ENCODE measurements at regions not wholly inside any gene's neighbourhood (a gene's known extent, or its start where the extent isn't known, plus 50 kb on each side); places are given as distances from the start of the nearest gene placed in this dataset.

DNA sequence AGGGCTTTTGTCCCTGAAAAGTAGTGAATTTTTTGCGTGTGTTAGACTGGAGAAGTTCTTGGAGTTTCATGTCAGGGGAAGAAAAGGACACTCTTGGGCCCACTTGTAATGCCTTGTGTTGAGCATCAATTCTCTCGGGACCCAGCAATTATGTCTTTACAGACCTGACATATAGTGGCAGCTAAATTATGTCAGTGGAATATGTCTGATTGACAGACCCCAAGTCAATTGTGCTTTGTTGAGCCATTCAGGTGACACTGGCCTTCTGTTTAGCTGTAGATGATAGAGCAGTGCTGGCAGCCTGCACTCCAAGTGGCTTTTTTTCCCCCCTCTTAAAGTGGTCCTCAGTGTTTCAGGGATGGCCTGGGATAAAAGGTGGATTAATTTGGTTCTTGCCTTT is 112.1 kb upstream of the AGBL1 start:
- H3K36me3 Mint-ChIP-seq (ENCODE audit: low read depth), result peaks cover 5% of the 10 kb centered on the region
- no peak for DNase-seq
- peaks cover 26% of the 10 kb centered on the region for H3K9me3 Mint-ChIP-seq
- TF ChIP-seq, protein P1, sequence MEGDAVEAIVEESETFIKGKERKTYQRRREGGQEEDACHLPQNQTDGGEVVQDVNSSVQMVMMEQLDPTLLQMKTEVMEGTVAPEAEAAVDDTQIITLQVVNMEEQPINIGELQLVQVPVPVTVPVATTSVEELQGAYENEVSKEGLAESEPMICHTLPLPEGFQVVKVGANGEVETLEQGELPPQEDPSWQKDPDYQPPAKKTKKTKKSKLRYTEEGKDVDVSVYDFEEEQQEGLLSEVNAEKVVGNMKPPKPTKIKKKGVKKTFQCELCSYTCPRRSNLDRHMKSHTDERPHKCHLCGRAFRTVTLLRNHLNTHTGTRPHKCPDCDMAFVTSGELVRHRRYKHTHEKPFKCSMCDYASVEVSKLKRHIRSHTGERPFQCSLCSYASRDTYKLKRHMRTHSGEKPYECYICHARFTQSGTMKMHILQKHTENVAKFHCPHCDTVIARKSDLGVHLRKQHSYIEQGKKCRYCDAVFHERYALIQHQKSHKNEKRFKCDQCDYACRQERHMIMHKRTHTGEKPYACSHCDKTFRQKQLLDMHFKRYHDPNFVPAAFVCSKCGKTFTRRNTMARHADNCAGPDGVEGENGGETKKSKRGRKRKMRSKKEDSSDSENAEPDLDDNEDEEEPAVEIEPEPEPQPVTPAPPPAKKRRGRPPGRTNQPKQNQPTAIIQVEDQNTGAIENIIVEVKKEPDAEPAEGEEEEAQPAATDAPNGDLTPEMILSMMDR (IDR thresholded peaks at IDR 0.05), result no peak
- H3K4me3 Mint-ChIP-seq, result no peak overlapping the region
- peaks cover 4% of the 10 kb centered on the region for H3K4me1 Mint-ChIP-seq
- H3K27ac Mint-ChIP-seq, result no peak overlapping the region
- H3K27me3 Mint-ChIP-seq (ENCODE audit: low read depth, poor library complexity), result peaks cover 5% of the 10 kb centered on the region

DNA sequence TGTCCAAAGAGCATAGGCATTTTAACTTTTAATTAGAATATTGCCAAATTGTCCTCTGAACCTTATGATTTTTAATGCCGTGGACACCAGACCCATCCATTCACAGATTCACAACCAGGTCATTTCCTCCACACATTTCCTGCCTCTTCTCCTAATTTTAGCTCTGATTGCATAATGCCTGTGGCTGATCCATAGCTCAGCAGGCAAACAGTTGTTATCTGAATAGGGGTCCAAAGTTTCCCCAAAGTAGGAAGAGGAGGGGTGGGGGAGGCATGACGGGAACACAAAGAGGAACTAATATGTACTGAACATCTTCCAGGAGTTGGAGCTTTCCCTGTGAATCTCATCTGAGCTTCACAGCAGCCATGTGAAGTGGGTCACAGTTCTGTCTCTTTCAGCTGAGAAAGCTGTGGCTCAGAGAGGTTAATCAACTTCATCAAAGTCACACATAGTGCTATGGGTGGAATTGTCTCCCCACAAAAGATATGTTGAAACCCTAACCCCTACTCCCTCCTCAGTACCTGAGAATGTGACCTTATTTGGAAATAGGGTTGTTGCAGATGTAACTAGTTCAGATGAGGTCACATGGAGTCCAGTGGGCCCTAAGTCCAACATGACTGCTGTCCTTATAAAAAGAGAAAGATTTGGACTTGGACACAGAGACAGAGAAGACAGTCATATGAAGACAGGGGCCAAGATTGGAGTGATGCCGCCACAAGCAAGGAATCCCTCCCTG is 106.7 kb upstream of the AGBL1 start:
- TF ChIP-seq, protein P1 (IDR thresholded peaks at IDR 0.05), result no peak
- peaks cover 27% of the 10 kb centered on the region for H3K9me3 Mint-ChIP-seq
- no peak for DNase-seq
- peaks cover 31% of the 10 kb centered on the region for H3K4me1 Mint-ChIP-seq
- no peak overlapping the region for H3K4me3 Mint-ChIP-seq
- peak overlapping the region; percentile 97 for H3K27ac Mint-ChIP-seq
- peaks cover 3% of the 10 kb centered on the region for H3K27me3 Mint-ChIP-seq (ENCODE audit: low read depth, poor library complexity)
- peaks cover 5% of the 10 kb centered on the region for H3K36me3 Mint-ChIP-seq (ENCODE audit: low read depth)

GRCh38 chr15:85973584-85974347 is 105.9 kb upstream of the AGBL1 start:
- Mint-ChIP-seq H3K9me3 (peaks cover 27% of the 10 kb centered on the region), H3K36me3 (ENCODE audit: low read depth) (peaks cover 5% of the 10 kb centered on the region), H3K4me1 (peaks cover 31% of the 10 kb centered on the region), H3K27me3 (ENCODE audit: low read depth, poor library complexity) (no peaks in the 10 kb centered on the region), H3K27ac (peak overlapping the region; percentile 97), H3K4me3 (peak overlapping the region; percentile 19)
- TF ChIP-seq, protein P1 (IDR thresholded peaks at IDR 0.05), result no peak
- DNase-seq, result peak; percentile 58

DNA sequence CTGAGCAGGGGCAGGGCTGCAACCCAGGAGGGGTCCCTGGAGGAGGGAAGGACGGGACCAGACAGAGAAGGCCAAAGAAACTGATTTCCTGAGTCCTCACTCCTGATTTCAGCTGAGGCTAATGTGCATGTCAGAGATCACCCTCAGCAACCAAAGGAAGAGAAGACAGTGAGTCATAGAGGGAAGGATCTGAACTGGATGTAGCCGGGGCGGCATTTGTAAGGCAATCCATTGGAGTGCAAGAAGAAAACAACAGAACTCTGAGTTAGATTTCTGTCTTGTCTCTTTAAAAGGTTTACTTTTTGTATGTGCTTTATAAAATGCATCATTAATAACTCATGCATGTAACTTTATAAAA is 105.3 kb upstream of the AGBL1 start:
- TF ChIP-seq, protein P1 (IDR thresholded peaks at IDR 0.05), result no peak
- DNase-seq, result no peak

DNA sequence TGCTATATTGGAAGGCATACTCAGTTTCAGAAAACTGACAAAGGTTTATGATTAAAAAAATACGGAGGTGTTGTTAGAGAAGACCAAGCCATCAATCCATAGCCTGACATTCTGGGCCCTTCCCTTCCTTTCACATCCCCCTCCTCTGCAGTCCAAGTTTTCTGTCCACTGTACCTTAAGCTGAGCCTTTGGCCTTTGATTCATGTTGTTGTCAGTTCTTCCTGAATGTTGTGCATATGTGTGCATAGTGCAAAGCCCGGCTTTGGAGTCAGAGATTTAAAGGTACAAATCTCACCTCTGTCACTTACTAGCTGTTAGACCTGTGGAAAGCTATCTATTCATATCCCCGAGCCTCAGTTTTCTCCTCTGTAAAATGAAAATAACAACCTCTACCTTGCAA is 104.9 kb upstream of the AGBL1 start:
- Mint-ChIP-seq H3K27ac (peak overlapping the region; percentile 68), H3K4me3 (no peak overlapping the region), H3K9me3 (peaks cover 31% of the 10 kb centered on the region), H3K36me3 (ENCODE audit: low read depth) (peaks cover 5% of the 10 kb centered on the region), H3K27me3 (ENCODE audit: low read depth, poor library complexity) (no peaks in the 10 kb centered on the region), H3K4me1 (peaks cover 31% of the 10 kb centered on the region)
- TF ChIP-seq, protein P1 (IDR thresholded peaks at IDR 0.05), result no peak
- no peak for DNase-seq

More for the DNA sequence above, 105.3 kb upstream of the AGBL1 start:
- H3K27me3 Mint-ChIP-seq (ENCODE audit: low read depth, poor library complexity), result no peaks in the 10 kb centered on the region
- peaks cover 5% of the 10 kb centered on the region for H3K36me3 Mint-ChIP-seq (ENCODE audit: low read depth)
- H3K4me1 Mint-ChIP-seq, result peaks cover 31% of the 10 kb centered on the region
- H3K27ac Mint-ChIP-seq, result peak overlapping the region; percentile 97
- peak overlapping the region; percentile 19 for H3K4me3 Mint-ChIP-seq
- H3K9me3 Mint-ChIP-seq, result peaks cover 27% of the 10 kb centered on the region
